ENCODE measurements at regions not wholly inside any gene's neighbourhood (a gene's known extent, or its start where the extent isn't known, plus 50 kb on each side); places are given as distances from the start of the nearest gene placed in this dataset.

GRCh38 chr3:127070776-127071175, 87.9 kb downstream of the PLXNA1 start:
- TF ChIP-seq CTCF (IDR thresholded peaks at IDR 0.05) (no peak), POLR2A (IDR thresholded peaks at IDR 0.05) (no peak), EP300 (IDR thresholded peaks at IDR 0.05) (no peak)

Data from ovary (tissue), 3 donors.